T-helper 1 cell treated with Interleukin-12 subunit alpha and Interleukin-12 subunit beta and Interleukin-4 antibody, amounts not matched to agents 30 ng/mL and 1 ng/mL, for 36 hours (primary cell): ENCODE measurements at regions not wholly inside any gene's neighbourhood (a gene's known extent, or its start where the extent isn't known, plus 50 kb on each side); places are given as distances from the start of the nearest gene placed in this dataset.
"Not testable (repeated sequence)": the region's sequence is repeated elsewhere in the genome, so short reads cannot be mapped to it uniquely, and the experiment has no call there.

ENCODE experiments used
- intact Hi-C: fragments of 100-400 bp; cut with micrococcal nuclease; formaldehyde crosslinking; loops from one replicate; pipeline ENCODE4 v1.15.1; 2024

GRCh38 chr2:87262184-87262702 lies 240.6 kb upstream of the PLGLB1 start:
- intact Hi-C loops: not testable (repeated sequence)

GRCh38 chr2:87263868-87264518 lies 242.3 kb upstream of the PLGLB1 start:
- intact Hi-C loops: not testable (repeated sequence)

GRCh38 chr2:87275192-87275591 lies 253.5 kb upstream of the PLGLB1 start:
- intact Hi-C loops: not testable (repeated sequence)

- intact Hi-C loops: not testable (repeated sequence)
These were observed 254.5 kb upstream of the PLGLB1 start for GRCh38 chr2:87275974-87276629.

- intact Hi-C loops: not testable (repeated sequence)
These were observed 255.0 kb upstream of the PLGLB1 start for GRCh38 chr2:87276673-87277072.

GRCh38 chr2:87277734-87278133 lies 256.1 kb upstream of the PLGLB1 start:
- intact Hi-C loops: not testable (repeated sequence)

- intact Hi-C loops: not testable (repeated sequence)
These were observed 259.1 kb upstream of the PLGLB1 start for GRCh38 chr2:87280596-87281355.

- intact Hi-C loops: not testable (repeated sequence)
These were observed 262.3 kb upstream of the PLGLB1 start for GRCh38 chr2:87283735-87284470.

GRCh38 chr2:87284471-87284772 lies 262.8 kb upstream of the PLGLB1 start:
- intact Hi-C loops: not testable (repeated sequence)

- intact Hi-C loops: not testable (repeated sequence)
These were observed 263.5 kb upstream of the PLGLB1 start for GRCh38 chr2:87285139-87285538.

GRCh38 chr2:87290566-87291307 lies 269.1 kb upstream of the PLGLB1 start:
- intact Hi-C loops: not testable (repeated sequence)

- intact Hi-C loops: not testable (repeated sequence)
These were observed 270.0 kb upstream of the PLGLB1 start for GRCh38 chr2:87291400-87292200.

GRCh38 chr2:87293931-87294594 lies 272.4 kb upstream of the PLGLB1 start:
- intact Hi-C loops: not testable (repeated sequence)

GRCh38 chr2:87295135-87295534 lies 273.5 kb upstream of the PLGLB1 start:
- intact Hi-C loops: not testable (repeated sequence)

GRCh38 chr2:87301349-87301748 lies 279.7 kb upstream of the PLGLB1 start:
- intact Hi-C loops: not testable (repeated sequence)

GRCh38 chr2:87301871-87302270 lies 280.2 kb upstream of the PLGLB1 start:
- intact Hi-C loops: not testable (repeated sequence)

GRCh38 chr2:87308621-87309020 lies 287.0 kb upstream of the PLGLB1 start:
- intact Hi-C loops: not testable (repeated sequence)

GRCh38 chr2:87309785-87310184 lies 288.1 kb upstream of the PLGLB1 start:
- intact Hi-C loops: not testable (repeated sequence)

- intact Hi-C loops: not testable (repeated sequence)
These were observed 290.3 kb upstream of the PLGLB1 start for GRCh38 chr2:87311896-87312441.
